ENCODE measurements at regions not wholly inside any gene's neighbourhood (a gene's known extent, or its start where the extent isn't known, plus 50 kb on each side); places are given as distances from the start of the nearest gene placed in this dataset.
"Not testable (repeated sequence)": the region's sequence is repeated elsewhere in the genome, so short reads cannot be mapped to it uniquely, and the experiment has no call there.

GRCh38 chr5:135182675-135183074 is 148.6 kb upstream of the PITX1 start:
- no peak for DNase-seq (ENCODE audit: low read depth in 2 of 3, low spot score in 1 of 3)

GRCh38 chr5:135181653-135182052 is 147.6 kb upstream of the PITX1 start:
- DNase-seq (ENCODE audit: low read depth in 2 of 3, low spot score in 1 of 3): no peak

GRCh38 chr5:135179308-135179980 is 145.4 kb upstream of the PITX1 start:
- no peak for DNase-seq (ENCODE audit: low read depth in 2 of 3, low spot score in 1 of 3)

- no peak for DNase-seq (ENCODE audit: low read depth in 2 of 3, low spot score in 1 of 3)
Measured at GRCh38 chr5:135178476-135179155, 144.6 kb upstream of the PITX1 start.

GRCh38 chr5:135177591-135177990 is 143.6 kb upstream of the PITX1 start:
- no peak for DNase-seq (ENCODE audit: low read depth in 2 of 3, low spot score in 1 of 3)

- no peak for DNase-seq (ENCODE audit: low read depth in 2 of 3, low spot score in 1 of 3)
Measured at GRCh38 chr5:135176991-135177390, 143.0 kb upstream of the PITX1 start.

GRCh38 chr5:135174315-135175096 is 140.5 kb upstream of the PITX1 start:
- no peak for DNase-seq (ENCODE audit: low read depth in 2 of 3, low spot score in 1 of 3)

- DNase-seq (ENCODE audit: low read depth in 2 of 3, low spot score in 1 of 3): no peak
Measured at GRCh38 chr5:135173662-135174290, 139.7 kb upstream of the PITX1 start.

GRCh38 chr5:135172718-135173117 is 138.7 kb upstream of the PITX1 start:
- no peak for DNase-seq (ENCODE audit: low read depth in 2 of 3, low spot score in 1 of 3)

- DNase-seq (ENCODE audit: low read depth in 2 of 3, low spot score in 1 of 3): no peak
Measured at GRCh38 chr5:135171336-135171735, 137.3 kb upstream of the PITX1 start.

- DNase-seq (ENCODE audit: low read depth in 2 of 3, low spot score in 1 of 3): no peak
Measured at GRCh38 chr5:135170500-135170899, 136.5 kb upstream of the PITX1 start.

- no peak for DNase-seq (ENCODE audit: low read depth in 2 of 3, low spot score in 1 of 3)
Measured at GRCh38 chr5:135169753-135170152, 135.7 kb upstream of the PITX1 start.

- no peak for DNase-seq (ENCODE audit: low read depth in 2 of 3, low spot score in 1 of 3)
Measured at GRCh38 chr5:135167634-135168033, 133.6 kb upstream of the PITX1 start.

- not testable (repeated sequence) for DNase-seq (ENCODE audit: low read depth in 2 of 3, low spot score in 1 of 3)
Measured at GRCh38 chr5:135164873-135165614, 131.0 kb upstream of the PITX1 start.

- no peak for DNase-seq (ENCODE audit: low read depth in 2 of 3, low spot score in 1 of 3)
Measured at GRCh38 chr5:135163964-135164363, 129.9 kb upstream of the PITX1 start.

- DNase-seq (ENCODE audit: low read depth in 2 of 3, low spot score in 1 of 3): no peak
Measured at GRCh38 chr5:135163391-135163790, 129.4 kb upstream of the PITX1 start.

GRCh38 chr5:135162661-135163265 is 128.7 kb upstream of the PITX1 start:
- no peak for DNase-seq (ENCODE audit: low read depth in 2 of 3, low spot score in 1 of 3)

- DNase-seq (ENCODE audit: low read depth in 2 of 3, low spot score in 1 of 3): no peak
Measured at GRCh38 chr5:135161221-135161620, 127.2 kb upstream of the PITX1 start.

- DNase-seq (ENCODE audit: low read depth in 2 of 3, low spot score in 1 of 3): no peak
Measured at GRCh38 chr5:135160036-135160675, 126.1 kb upstream of the PITX1 start.

GRCh38 chr5:135159626-135160025 is 125.6 kb upstream of the PITX1 start:
- no peak for DNase-seq (ENCODE audit: low read depth in 2 of 3, low spot score in 1 of 3)
